Neuron (in vitro differentiated cells): ENCODE measurements at regions not wholly inside any gene's neighbourhood (a gene's known extent, or its start where the extent isn't known, plus 50 kb on each side); places are given as distances from the start of the nearest gene placed in this dataset.

Experiments used
- H2AFZ ChIP-seq: one replicate; pipeline ENCODE4 v1.6.1; 2013; ENCODE audit warnings: low read depth, mild to moderate bottlenecking, inconsistent platforms, low read length, moderate library complexity
- H3K27me3 ChIP-seq: one replicate; pipeline ENCODE4 v1.6.1; 2013; ENCODE audit warnings: low read length; ENCODE audit not compliant: insufficient read depth
- H3K36me3 ChIP-seq: one replicate; pipeline ENCODE4 v1.6.1; 2013; ENCODE audit warnings: low read length; ENCODE audit not compliant: insufficient read depth
- H3K4me1 ChIP-seq: one replicate; pipeline ENCODE4 v1.6.1; 2013; ENCODE audit warnings: low read length; ENCODE audit not compliant: insufficient read depth
- H3K4me3 ChIP-seq: 2 replicates; pipeline ENCODE4 v1.5.1; 2013; ENCODE audit warnings: mild to moderate bottlenecking, low read length, moderate library complexity
- H3K9me3 ChIP-seq: one replicate; pipeline ENCODE4 v1.6.1; 2013; ENCODE audit warnings: low read length

DNA sequence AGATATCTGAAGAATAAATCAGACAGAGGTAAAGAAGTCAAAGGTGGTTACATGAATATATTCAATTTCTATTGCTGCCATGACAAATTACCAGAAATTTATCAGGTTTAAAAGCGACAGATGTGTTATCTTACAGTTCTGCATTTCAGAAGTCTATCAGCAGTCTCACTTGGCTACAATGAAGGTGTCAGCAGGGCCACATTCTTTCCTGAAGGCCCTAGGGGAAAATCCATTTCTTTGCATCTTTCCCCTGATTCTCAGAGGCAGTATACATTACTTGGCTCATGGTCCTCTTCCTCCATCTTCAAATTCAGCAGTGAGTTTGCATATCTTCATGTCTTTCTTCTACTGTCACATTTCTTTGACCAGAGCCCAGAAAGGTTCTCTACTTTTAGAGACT is 145.8 kb upstream of the GULP1 start:
- no peaks in the 10 kb centered on the region for H3K27me3 ChIP-seq
- H2AFZ ChIP-seq = no peak overlapping the region
- H3K9me3 ChIP-seq = no peaks in the 10 kb centered on the region

DNA sequence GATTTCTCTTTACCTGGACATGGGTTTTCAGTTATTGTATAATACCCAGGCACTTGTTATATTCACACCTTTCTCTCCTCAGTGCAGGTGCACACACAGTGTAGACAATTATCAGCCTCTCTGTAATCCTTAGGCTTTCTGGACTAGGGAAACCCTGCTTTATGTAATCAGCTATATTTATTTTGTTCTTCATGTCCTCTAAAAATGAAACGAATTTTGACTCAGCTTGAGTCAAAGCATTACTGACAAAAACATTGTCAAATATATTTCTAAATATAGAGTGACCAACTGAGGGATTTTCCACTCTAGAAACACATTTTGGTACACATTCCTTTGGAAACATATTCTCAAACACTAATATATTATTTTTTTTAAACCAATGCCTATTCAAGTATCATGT is 144.8 kb upstream of the GULP1 start:
- Histone ChIP-seq H3K9me3 (no peaks in the 10 kb centered on the region), H2AFZ (no peak overlapping the region), H3K4me3 (no peak overlapping the region), H3K36me3 (no peaks in the 10 kb centered on the region), H3K27me3 (no peaks in the 10 kb centered on the region), H3K4me1 (no peaks in the 10 kb centered on the region)

More for the DNA sequence above, 145.8 kb upstream of the GULP1 start:
- Histone ChIP-seq H3K4me1 (no peaks in the 10 kb centered on the region), H3K36me3 (no peaks in the 10 kb centered on the region), H3K4me3 (no peak overlapping the region)

DNA sequence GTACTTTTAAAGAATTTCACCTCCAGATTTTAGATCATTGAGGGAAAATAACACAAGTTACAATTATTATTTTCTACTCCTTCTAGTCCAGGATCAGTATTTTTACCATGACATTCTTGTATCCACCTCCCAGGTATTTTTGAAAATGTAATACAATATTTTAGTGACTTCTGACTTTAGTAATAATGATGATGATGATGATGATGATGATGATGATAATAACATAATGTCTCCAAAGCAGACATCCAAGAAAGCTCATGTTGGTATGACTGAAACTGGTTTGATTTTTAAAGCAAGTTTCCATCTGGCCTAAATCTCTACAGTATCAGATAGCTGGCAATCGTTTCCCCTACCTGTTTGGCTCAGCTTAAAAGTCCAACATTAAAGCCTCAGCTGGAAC is 140.0 kb upstream of the GULP1 start:
- Histone ChIP-seq H2AFZ (no peak overlapping the region), H3K9me3 (no peaks in the 10 kb centered on the region), H3K4me1 (no peaks in the 10 kb centered on the region), H3K27me3 (no peaks in the 10 kb centered on the region), H3K36me3 (no peaks in the 10 kb centered on the region), H3K4me3 (no peak overlapping the region)

DNA sequence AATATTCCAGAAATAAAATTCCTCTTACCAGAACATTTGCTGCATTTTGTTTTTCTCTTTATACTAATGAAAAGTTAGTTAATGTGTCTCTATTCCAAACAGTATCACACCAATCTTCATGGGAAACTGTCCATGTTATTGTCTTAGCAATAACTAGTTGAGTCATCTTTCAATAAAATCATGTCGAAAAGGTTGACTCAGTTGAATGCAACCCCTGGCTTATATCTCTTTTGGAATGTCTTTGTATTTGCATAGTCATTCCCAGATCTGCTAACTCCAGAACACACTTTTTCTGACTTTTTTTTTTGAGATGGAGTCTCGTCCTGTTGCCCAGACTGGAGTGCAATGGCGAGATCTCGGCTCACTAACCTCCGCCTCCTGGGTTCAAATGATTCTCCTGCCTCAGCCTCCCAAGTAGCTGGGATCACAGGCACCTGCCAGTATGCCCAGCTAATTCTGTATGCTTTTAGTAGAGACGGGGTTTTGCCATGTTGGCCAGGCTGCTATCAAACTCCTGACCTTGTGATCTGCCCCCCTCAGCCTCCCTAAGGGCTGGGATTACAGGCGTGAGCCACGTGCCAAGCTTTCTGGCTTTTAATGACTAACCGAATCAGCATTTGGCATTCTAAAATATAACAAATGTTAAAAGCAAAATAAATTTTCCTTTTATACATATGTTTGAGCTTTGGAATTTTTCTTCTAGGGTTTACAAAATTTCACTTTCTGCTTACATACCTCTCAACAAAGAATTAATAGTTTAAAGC is 133.2 kb upstream of the GULP1 start:
- H3K9me3 ChIP-seq = no peaks in the 10 kb centered on the region
- no peak overlapping the region for H3K4me3 ChIP-seq
- H3K36me3 ChIP-seq = no peaks in the 10 kb centered on the region
- H3K27me3 ChIP-seq = no peaks in the 10 kb centered on the region
- no peak overlapping the region for H2AFZ ChIP-seq
- no peaks in the 10 kb centered on the region for H3K4me1 ChIP-seq

DNA sequence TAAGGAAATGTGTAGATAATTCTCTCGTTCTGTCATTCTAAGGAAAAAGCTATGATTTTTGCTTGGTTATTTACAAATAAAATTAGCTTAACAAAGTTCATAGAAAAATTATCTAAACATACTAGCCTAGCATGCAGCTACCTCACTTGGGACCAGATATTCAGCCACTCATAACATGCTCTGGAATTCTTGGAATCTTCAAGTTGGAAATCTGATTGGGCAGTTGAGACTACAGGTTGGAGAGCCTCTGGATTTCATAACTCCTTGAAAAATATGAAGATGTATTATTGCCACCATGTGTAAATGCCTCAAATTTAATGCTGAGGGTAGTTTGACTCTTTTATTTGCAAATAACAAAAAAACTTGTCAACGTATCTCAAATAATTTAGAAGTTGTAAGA is 132.2 kb upstream of the GULP1 start:
- Histone ChIP-seq H3K36me3 (no peaks in the 10 kb centered on the region), H3K4me3 (no peak overlapping the region), H3K27me3 (no peaks in the 10 kb centered on the region), H3K9me3 (no peaks in the 10 kb centered on the region), H3K4me1 (no peaks in the 10 kb centered on the region), H2AFZ (no peak overlapping the region)

DNA sequence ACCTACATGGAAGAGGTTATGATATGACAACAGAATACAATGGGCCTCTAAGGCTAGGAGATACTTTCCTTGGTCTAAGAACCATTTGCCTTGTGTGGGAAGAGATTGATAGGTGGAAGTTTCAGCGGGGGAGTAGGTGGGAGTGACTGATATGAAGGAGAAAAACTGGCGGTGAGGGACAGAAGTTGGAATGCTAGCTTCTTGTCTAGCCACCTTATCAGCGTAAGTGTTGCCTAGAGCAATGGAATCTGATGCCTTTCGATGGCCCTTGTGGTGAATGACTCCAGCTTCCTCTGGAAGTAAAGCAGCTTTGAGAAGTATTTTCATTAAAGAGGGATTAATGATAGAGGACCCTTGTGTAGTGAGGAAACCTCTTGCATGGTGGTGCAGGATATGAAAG is 121.3 kb upstream of the GULP1 start:
- Histone ChIP-seq H3K9me3 (no peaks in the 10 kb centered on the region), H3K4me3 (no peak overlapping the region), H3K4me1 (no peaks in the 10 kb centered on the region), H3K36me3 (no peaks in the 10 kb centered on the region), H3K27me3 (no peaks in the 10 kb centered on the region), H2AFZ (no peak overlapping the region)

DNA sequence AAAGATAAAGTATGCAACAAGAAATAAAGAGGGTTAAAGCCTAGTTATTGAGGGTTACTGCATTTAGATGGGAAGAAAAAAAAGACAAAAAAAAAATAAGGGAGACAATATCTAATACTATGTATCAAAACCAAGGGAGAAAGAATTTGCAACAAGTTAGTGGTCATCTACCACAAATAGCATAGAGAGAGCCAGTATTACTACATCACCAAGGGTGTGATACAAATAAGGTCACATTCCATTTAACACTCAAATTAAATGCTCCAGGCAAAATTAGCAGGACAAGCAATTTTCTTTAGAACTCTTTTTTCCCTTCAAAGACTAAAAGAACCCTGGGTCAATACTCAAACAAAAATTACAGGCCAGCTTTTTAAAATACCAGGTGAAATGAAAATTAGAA is 115.1 kb upstream of the GULP1 start:
- Histone ChIP-seq H3K36me3 (no peaks in the 10 kb centered on the region), H3K4me1 (no peaks in the 10 kb centered on the region), H3K4me3 (no peak overlapping the region), H2AFZ (no peak overlapping the region), H3K27me3 (no peaks in the 10 kb centered on the region), H3K9me3 (no peaks in the 10 kb centered on the region)

DNA sequence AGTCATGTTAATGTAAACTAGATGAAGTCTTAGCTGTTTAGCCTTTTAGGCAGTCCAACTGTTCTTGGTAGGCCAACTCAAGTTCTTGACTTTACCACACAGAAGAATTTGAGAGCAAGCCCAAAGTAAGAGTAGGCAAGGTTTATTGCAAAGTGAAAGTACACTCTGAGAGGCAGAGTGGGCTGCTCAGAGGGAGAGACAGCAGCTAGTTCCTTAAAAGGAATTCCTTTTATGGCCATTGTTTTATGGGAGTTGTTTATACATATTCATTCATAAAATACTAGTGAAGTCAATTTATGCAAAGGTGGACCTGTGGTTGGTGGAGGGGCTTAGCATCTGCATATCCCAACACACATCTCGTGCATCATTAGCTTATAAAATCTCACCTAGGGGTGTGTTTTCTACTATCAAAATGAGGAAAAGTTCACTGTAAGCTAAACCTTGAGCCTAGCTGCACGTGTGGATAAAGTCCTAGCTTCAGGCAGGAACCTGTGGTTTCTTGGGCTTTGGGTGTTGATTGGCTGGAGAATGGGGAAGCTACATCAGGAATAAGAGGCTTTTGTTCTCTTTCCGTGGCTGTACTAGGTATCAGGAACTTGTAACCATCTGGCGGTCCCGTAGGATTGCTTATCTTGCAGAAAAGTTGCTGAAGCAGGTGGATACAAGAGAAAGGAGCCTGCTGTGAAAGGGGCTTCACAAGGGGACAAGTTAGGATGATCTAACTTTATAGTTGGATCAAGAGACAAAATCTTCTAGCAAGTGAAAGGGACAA is 110.4 kb upstream of the GULP1 start:
- H3K27me3 ChIP-seq = no peaks in the 10 kb centered on the region
- H3K4me1 ChIP-seq = no peaks in the 10 kb centered on the region
- no peaks in the 10 kb centered on the region for H3K9me3 ChIP-seq
- no peak overlapping the region for H2AFZ ChIP-seq
- no peak overlapping the region for H3K4me3 ChIP-seq
- H3K36me3 ChIP-seq = no peaks in the 10 kb centered on the region

DNA sequence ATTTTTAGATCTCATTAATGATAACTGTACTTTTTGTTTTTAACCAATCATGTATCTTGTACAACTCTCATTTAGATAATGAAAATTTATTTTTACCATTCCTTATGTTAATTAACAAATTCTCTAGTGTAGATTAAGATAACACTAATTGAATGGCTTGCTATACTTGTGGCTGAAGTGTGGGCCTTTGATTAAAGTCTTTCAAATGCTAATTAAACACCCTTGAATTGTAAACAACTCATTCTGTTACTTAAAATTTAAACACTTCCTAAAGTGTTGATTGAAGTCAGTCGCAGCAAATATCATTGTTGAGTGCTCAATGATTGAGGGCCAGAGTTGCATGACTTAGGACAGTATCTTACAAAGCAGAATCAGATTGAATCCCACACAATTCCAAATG is 109.8 kb upstream of the GULP1 start:
- no peaks in the 10 kb centered on the region for H3K9me3 ChIP-seq
- H3K4me3 ChIP-seq = no peak overlapping the region
- H3K4me1 ChIP-seq = no peaks in the 10 kb centered on the region
- H3K36me3 ChIP-seq = no peaks in the 10 kb centered on the region
- H3K27me3 ChIP-seq = no peaks in the 10 kb centered on the region
- H2AFZ ChIP-seq = no peak overlapping the region

DNA sequence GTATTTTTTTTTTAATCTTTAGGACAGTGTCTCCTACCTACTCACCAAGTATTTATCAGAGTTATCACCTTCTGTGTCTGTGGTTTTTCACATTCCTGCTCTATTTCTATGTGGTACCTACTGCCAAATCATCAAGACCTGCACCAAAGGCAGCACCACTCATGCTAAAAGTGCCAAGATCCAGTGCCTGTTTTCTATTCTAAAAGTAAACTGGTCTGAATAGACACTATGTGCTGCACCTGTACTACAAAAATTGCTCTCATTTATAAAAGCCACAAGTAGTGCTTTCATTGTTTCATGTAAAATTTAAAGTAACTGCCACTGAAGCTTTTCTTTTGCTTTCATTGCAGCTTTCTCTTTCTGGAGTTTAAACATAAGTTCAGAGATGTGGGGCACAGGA is 103.9 kb upstream of the GULP1 start:
- H3K4me3 ChIP-seq = no peak overlapping the region
- no peaks in the 10 kb centered on the region for H3K4me1 ChIP-seq
- H2AFZ ChIP-seq = no peak overlapping the region
- H3K27me3 ChIP-seq = no peaks in the 10 kb centered on the region
- H3K9me3 ChIP-seq = no peaks in the 10 kb centered on the region
- no peaks in the 10 kb centered on the region for H3K36me3 ChIP-seq

DNA sequence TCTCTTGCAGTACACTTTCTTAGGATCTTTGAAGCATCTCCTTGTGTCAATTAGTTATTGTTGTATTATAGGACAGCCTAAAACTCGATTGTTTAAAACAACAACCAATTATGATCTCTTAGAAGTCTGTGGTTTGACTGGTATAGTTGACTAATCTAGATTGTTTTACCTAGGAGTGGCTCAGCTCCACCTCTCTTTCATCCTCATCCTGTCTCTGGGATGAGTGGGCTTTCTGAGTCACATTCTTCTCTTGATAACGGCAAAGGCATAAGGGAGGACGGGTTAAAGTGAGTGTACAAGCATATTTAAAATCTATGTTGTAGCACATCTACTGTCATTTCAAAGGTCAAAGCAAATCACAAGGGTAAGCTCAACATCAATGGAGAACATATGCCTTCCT is 102.3 kb upstream of the GULP1 start:
- no peaks in the 10 kb centered on the region for H3K4me1 ChIP-seq
- no peak overlapping the region for H3K4me3 ChIP-seq
- H2AFZ ChIP-seq = no peak overlapping the region
- H3K27me3 ChIP-seq = no peaks in the 10 kb centered on the region
- no peaks in the 10 kb centered on the region for H3K36me3 ChIP-seq
- H3K9me3 ChIP-seq = no peaks in the 10 kb centered on the region

DNA sequence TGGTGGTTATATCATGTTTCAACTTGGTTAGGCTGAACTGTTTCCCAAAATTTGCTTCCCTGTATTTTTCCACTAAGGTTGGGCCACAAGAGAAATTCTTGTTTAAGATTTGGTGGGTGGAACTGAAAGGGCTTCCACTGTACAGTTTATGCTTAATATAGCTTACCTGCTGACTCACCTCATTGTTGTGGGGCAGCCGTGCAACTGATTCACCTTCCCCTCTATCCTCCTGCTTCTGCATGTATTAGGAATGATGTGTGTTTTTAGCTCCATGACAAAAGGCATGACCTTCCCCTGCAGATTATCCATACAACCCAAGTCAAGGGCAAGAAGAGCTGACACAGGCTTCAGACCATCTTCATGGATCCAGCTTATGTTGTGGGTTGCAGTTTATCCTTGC is 98.4 kb upstream of the GULP1 start:
- H3K36me3 ChIP-seq = no peaks in the 10 kb centered on the region
- H2AFZ ChIP-seq = no peak overlapping the region
- H3K27me3 ChIP-seq = no peaks in the 10 kb centered on the region
- H3K4me3 ChIP-seq = no peak overlapping the region
- no peaks in the 10 kb centered on the region for H3K9me3 ChIP-seq
- peaks cover 4% of the 10 kb centered on the region for H3K4me1 ChIP-seq

DNA sequence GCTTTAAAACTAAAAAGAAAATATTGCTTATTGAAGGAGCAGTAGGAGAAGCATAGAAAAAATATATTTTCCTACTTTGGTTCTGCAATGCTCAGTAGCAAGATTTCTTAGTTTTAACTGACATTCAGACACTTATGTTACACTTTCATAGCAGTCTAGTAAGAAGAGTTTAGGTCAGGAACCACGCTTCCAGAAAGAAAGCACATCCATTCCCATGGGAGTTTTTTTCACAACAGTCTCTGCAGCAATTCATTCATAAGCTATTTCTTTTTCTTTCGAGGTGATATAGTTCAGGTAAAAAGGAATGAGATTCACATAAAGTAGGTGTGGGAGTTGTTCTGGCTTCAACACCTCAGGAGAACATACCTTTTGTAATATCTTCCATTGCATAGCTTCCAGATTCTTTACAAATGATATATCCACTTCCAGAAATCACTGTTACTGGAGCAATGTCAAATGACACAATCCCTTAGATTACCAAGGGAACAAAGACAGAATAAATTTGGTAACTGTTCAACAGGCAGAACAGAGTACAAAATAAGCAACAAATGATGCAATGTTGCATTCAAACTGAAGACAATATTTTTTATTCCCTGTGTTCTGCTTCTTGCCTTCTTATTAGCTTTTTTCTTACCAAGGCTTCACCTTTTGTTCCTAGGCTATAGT is 95.2 kb upstream of the GULP1 start:
- Histone ChIP-seq H3K36me3 (no peaks in the 10 kb centered on the region), H2AFZ (peak overlapping the region; percentile 38), H3K9me3 (no peaks in the 10 kb centered on the region), H3K4me3 (no peak overlapping the region), H3K27me3 (no peaks in the 10 kb centered on the region), H3K4me1 (peaks cover 4% of the 10 kb centered on the region)
